NCI-H510A (cell line): ENCODE measurements at regions not wholly inside any gene's neighbourhood (a gene's known extent, or its start where the extent isn't known, plus 50 kb on each side); places are given as distances from the start of the nearest gene placed in this dataset.

Experiments used
- DNase-seq: peaks from one replicate; lab custom pipeline; 2025; lab: John Stamatoyannopoulos, UW

DNA sequence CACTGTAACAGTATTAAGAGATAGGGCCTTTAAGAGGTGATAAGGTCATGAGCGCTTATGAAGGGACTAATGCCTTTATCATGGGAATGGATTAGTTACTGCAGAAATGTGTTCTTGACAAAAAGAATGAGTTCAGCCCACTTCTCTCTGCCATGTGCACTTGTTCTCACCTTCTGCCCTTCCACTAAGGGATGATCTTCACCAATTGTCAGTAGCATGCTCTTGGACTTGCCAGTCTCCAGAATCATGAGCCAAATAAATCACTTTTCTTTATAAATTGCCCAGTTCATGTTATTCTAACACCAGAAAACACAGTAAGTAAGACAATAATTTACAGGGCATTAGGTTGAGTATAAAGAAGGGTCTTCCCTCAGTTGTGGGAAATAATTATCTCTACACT is 189.1 kb downstream of the CRPPA start:
- no peak for DNase-seq

DNA sequence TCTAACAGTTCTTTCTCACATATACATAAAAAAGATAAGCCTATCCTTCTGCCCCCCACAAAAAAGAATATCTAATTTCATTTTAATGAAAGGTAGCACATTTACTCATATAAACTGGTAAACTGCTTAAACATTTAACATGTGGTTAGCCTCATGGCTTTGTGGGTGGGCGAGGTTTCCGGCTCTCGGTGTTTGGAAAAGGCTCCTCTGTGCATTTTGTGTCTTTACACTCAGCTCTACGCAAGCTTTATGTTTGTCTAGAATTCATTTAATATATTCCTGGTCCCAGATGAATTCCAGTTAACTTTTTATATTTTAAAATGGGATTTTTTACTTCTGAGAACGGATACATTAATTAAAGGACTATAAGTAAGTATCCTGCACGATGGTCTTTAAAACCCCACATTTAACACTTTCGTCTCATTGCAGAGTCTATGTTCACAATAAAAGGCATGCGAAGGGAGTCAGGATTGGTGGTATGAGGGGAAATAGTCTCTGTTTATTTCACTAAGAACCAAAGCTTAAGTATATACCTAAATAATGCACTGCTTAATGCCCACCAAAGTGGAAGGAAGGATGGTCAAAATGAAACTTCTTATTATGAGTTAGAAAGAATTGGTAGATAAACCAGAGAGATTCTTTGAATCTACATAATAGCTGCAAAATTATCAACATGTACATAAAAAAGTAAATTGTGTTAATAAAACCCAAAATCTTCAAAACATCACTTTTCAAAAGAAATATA is 197.2 kb downstream of the CRPPA start:
- DNase-seq, result no peak

DNA sequence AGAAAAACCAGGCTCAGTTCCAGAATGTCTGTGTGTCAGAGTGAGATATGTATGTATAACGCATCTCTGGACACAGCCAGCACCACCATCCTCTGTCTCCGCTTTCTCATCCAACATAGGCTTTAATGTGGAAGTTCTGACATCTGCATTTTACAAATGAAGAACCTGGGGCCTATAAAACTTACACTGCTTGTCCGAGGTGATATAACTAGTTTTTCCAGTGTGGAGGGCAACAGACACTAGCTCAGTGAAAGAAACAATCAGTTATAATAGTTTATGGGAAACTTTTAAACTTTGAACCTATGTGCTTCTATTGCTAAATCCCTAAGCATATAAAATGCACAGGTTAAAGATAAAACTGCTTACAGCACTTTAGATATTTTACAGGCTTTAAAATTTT is 208.7 kb downstream of the CRPPA start:
- no peak for DNase-seq

DNA sequence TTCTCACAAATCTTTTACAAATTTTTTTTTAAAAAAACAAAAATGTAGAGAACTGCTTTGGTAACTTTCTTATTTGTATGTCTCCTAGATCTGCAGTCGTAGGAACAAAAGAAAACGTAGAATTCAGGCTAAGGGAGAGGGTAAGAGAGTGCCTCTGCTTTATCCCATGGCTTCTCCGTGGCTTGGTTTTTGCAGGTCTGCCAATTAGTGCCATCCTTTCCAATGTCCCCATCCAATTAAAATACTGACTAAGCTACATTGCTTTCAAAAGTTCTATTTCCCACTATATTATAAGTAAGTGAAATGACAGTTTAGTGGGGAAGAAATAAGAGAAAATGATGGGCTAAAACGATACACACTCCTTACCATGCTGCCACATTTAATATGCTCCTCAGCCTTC is 209.3 kb downstream of the CRPPA start:
- no peak for DNase-seq

DNA sequence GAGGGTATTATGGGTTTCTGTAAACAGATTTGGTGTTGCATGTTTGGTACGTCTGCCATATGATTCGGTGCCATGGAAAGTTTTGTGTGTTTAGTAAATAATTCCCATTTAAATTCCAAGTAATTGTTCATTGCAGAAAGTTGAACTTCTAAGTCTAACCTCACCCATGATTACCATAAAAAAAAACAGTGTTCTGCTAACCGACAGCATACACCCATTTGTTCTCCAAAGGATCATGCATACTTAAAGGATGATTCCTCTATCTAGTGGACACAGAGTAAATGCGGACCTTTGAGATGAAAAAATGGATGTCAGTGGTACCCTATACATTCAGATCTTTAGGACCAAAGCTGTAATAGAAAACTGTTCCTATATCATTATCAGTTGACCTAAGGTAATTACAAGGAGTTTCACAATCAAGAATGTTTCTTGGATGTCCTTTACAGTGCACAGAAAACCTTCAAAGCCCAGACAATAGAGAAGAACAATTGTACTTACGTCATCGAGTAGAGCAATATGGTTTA is 209.9 kb downstream of the CRPPA start:
- no peak for DNase-seq

DNA sequence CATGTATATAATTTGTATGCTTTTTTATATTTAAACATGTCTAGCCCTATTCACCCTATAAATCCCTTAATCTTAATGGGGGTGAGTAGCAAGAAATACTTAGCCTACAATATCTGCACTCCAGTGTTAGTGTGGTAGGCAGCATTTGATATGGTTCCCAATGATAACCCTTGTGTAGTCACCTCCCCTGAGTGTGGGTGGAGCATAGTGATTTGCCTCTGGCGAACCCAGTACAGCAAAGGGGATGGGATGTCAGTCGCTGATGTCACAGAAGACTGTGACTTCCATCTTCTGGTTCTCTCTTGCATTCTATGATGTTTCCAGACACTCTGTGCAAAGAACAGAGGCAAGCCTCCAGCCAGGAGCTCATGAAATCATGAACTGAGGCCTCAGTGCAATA is 211.2 kb downstream of the CRPPA start:
- DNase-seq, result no peak

DNA sequence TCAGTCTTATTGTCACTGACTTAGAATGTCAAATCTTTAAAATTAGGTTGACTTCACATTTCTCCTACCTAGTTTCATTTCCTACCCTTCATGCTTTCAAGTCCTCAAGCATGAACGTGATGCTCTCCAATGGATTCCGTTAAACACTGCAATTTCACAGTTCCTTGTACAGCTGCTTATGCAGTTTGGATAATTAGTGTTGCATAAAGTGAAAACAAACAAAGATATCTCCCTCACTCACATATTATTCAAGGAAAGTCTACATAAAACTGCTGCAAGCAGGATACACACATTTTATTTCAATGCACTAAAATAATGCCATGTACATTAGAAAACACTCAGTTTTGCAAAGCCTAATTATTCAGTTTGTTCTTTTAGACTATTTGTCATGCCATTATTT is 214.0 kb downstream of the CRPPA start:
- no peak for DNase-seq

DNA sequence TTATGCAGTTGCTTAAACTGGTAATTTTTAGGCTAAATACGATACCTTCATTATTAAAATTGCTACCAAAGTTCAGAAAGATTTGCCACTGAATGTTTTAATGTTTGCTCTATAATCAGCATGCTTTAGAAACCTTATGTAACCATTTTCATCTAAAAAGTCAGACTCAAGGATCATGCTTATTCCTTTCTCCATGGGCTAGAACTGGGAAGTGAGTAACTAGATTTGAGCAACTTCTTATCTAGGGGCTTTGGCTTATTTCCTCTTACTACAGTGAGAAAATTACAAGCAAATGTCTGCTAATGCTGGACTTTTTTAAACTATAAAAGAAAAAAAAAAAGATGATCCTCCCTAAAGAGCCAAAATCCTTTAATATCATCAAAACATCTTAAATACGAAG is 215.9 kb downstream of the CRPPA start:
- DNase-seq, result no peak

DNA sequence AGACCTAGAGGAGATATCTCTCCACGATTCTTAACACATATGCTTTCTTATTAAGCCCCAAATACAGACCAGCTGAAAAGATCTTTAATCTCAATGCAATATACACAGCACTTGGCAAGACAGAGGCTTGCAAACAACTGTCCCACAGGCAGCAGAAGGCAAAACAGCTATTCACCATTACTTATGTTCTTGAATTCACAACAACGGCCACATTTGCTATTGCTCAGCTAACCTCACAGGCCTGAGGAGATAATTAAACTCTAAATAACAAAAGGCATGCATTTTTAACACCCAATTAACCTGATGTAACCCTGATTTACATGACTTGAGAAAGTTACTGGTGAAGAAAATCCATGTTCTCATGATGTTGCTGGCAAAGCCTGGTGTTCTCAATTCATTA is 216.4 kb downstream of the CRPPA start:
- no peak for DNase-seq

DNA sequence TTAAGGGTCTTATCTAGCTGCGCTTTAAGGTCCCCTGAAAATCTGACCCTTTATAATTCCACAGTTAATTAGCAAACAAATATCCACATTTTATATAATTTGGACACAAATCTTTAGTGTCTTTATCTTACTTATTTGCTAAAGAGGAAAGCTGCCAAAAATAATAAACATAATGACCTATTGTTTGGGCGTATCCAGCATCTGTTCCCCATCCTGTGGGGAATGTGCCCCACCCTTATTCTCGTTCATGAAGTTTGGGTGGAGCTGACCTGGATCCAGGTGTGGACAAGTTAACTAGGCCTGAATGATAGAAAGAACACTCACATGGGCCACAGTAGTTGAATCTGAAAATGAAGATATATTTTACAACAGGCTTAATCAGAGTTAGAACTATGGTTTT is 218.3 kb downstream of the CRPPA start:
- no peak for DNase-seq

DNA sequence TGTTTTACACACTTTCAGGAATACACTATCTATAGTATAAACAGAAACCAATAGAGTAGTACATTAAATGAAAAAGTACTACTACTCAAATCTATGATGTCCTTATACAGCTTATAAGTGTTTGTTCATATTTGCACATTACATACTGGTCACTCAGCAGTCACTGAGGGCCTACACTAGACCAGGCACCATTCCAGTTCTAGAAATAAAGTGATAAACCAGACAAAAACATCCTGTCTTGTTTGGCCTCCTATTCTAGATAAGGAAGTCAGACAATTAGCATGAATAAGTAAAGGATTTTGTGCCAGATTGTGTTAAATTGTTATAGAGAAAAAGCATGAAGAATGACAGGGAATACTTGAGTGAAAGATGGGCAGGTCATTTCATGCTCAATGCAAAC is 219.0 kb downstream of the CRPPA start:
- no peak for DNase-seq

DNA sequence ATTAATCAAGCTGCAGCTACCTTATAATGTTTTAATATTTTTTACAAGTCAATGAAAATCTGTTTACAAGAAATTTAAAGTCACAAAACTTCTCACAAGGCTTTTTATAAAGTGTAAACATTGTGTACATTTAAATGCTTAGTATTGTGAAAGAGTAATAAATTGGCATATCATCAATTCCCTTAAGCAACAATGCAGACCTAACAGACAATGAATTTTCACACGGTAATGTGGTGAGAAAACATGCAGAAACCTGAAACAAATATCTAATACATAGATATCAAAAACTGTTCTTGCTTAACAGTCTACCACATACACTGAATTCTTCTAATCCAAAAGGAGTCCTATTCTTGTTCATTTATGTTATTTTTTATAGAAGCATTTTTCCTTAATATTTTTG is 220.7 kb downstream of the CRPPA start:
- no peak for DNase-seq

DNA sequence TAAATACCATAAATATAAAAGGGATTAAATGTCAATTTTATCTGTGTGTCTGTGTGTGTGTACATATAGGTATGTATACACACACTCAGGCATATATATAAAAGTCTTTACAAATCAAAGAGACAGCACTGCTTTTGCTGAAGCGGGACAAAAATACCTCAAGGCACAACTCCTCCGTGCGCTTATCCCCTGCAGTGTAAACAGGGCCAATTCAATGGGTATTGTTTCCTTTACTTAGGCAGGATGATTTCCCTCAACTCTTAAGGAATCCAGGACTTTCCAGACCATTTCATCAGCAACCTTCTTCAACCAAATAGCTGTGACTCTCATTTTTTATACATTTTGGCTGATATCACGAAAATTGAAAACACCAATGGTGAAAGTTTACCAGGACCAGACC is 227.7 kb downstream of the CRPPA start:
- no peak for DNase-seq

DNA sequence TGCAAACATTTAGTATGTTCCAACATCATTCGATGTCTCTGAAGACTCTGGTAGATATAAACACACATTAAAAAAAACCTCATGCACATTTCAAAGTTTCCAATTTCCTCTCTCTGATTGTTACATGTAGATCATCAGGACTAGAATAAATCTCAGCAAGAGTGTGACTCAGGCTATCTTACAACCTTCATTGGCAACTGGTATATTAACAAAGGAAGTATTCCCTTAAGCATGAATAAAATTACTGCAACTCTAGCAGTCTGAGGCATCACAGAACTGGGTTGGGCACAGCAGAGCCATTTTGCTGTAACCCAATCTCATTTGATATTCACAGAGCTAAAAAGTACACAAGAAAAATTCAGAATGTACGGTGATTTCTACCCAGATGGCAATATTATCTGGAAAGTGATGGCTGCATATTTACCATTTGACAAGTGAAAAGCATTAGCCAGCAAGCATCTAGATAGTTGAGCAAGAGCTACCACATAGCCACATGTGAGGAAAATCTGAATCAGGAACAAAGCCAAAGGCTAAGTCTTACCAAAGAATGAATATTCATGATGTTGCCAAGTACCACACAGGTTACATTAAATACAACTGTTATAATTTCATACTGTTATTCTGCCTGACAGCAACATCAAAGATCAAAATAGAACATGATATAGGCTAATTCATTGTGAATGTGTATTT is 232.2 kb downstream of the CRPPA start:
- no peak for DNase-seq

DNA sequence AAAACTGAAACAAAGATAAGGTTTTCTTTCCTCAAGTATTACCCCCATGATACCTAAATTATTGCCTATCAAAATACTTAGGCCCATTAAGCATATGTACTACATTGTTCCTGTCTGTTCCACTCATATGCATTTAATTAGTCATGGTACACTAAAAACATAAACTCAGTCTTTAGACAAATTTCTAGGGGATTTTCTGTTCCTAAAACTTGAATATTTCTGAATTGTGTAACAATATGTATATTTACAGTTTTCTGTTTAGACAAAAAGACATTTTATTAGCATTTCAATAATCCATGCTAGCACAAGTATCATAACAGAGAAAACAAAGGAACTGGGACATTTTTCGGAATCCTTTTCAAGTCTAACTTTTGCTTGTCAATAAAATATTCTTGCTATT is 234.2 kb downstream of the CRPPA start:
- DNase-seq, result no peak

DNA sequence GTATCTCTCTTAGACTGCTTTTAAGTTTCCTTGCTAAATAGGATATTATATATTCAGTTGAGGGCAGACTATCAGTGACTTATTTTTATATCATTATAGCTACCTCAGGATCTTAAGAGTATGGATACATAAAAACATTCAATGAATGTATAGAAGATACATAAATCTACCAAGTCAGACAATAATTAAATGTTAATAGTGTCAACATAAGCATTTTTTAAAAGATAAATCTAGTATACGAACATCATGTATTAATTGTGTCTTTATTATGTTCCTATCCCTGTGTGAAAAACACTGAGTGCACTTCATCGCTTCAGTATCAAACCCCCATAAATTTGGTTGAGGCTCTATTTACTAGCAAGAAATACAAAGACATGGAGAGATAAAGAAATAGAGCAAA is 242.8 kb downstream of the CRPPA start:
- DNase-seq, result no peak

DNA sequence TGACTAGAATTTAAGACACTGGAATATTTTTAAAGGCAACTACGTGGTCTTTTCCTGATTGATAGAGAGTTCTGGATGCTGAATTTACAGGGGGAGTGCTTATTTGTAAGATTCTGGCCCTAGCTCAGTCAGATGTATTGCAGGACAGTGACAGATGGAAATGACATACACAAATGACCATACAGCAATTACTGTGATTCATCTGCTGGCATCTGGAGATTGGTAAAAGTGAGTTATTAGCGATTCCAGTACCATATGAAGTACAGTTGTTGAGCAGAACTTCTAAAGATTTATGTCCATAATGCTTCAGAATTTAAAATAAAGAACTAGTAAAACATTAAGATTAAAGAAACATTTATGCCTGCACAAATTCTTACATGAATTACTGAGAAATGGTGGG is 243.2 kb downstream of the CRPPA start:
- no peak for DNase-seq

DNA sequence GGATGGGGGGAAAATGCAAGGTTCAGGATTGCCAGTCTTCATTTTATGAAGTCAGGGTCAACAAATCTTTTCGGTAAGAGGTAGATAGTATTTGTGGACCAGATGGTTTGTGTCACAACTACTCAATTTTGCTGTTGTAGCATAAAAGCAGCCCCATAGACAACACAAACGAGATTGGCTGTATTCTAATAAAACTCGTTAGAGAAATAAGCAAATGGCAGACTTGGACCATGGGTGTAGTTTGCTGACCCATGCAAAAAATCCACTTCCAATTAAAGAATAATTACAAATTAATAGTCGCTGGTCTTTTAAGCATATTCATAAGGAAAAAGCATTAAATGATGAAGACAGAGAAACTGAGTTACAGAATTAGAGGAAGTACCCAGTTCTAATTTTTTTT is 247.1 kb downstream of the CRPPA start:
- DNase-seq, result no peak

DNA sequence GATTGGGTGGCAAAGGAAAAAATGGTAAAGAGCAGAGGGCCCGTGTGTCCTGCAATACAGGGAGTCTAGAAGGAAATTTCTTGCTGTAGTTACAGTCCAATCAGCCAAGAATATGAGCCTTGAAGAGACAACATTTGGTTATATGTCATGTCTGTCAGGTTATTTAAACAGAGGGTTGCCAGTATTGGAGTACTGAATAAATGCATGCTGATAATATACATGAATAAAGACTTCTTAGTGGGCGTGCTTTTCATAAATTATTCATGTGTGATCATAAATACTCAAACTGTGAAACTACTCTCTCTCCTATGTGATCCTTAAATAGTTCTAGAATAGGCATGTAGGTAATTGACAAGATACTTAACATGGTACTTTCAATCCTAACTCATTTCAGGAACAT is 249.0 kb downstream of the CRPPA start:
- no peak for DNase-seq

DNA sequence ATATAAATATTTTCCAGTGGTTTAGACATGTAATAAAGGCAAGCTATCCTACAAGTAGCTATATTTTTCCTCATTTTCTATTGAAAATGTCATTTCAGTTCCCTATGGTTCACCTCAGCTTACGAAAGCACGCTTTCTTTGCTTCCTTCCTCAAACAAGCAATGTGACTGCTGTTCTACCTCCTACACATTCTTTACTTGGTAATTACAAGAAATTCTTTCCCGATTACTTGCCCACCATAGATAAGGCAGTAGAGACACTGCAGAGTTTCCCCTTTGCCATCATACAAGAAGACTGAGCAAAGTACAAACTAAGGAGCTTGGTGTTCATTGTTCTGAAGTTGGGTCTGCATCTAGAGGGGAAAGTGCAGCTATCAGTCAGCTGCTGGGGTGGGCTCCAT is 249.4 kb downstream of the CRPPA start:
- DNase-seq, result no peak

DNA sequence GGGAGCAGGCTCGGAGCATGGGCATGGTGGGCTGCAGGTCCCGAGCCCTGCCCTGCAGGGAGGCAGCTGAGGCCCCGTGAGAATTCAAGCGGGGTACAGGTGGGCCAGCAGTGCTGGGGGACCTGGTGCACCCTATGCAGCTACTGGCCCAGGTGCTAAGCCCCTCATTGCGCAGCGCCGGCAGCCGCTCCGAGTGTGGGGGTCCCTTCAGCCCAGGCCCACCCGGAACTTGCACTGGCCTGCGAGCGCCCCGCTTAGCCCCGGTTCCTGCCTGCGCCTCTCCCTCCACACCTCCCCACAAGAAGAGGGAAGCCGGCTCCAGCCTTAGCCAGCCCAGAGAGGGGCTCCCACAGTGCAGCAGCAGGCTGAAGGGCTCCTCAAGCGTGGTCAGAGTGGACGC is 250.7 kb downstream of the CRPPA start:
- no peak for DNase-seq

DNA sequence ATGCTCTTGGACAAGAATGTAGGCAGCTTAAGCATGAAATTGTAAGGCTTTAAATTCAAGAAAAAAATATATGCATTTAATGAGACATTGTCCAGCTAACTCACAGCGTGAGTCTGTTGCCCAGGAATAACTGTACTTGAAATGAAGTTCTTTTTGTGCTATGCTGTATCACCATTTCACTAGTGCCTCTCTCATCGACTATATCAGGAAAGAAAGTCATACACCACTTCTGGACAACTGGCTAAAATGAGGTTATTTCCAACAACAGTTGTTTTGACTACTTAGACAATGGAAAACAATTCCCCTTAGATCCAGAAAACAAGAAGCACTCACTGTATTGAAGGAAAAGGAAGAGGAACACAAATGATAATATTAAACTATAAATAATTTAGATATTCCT is 251.8 kb downstream of the CRPPA start:
- DNase-seq, result no peak

DNA sequence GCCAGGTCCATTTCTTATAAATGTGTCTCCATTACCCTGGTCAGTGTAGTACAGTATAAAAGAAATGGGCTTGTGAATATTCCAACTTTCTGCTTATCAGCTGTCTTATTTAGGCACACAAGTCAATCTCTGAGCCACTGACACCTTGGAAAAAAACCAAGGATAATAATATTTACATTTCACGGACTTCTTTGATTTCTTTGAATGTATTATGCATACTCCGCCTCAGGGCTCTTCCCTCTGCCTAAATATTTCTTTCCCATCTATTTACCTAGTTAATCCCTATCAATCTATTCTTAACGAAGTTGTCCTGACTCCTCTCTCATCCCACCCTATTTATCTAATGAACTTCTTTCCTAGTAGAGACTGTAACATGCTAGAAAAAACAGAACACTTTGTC is 253.8 kb downstream of the CRPPA start:
- no peak for DNase-seq

DNA sequence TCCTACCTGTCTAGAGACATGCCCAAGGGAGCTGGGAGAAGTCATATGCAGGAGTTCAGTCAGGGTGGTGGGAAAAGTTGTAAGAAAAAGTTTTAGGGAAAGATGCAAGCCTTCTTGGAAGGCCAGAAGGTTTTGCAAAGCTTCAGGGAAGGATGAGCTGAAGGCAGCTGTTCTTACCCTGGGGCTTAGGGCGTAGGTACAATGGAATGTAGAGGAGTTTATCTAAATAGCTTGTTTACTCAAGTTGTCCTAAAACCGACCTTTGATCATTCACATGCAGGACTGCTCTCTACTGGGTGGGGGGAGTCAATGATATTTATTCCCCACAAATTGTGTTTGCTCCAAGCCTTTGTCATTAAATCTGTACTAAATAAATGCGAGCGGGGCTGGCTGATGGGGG is 277.0 kb downstream of the CRPPA start:
- no peak for DNase-seq
